A673 (cell line): ENCODE measurements at regions not wholly inside any gene's neighbourhood (a gene's known extent, or its start where the extent isn't known, plus 50 kb on each side); places are given as distances from the start of the nearest gene placed in this dataset.

Experiments
- BruUV-seq: library from RNA; stranded (reverse); fragments of 400-500 nt; replicated peaks from 2 replicates; lab custom pipeline; 2021; lab: Mats Ljungman, UMichigan
- CTCF ChIA-PET: fragments of 300-600 bp; sonication (Branson Sonifier 250); formaldehyde crosslinking; loops from one replicate; lab custom pipeline; 2022; ENCODE audit warnings: antibody characterized with exemption; lab: Charles Lee
- POLR2A ChIA-PET: fragments of 300-600 bp; sonication (Branson Sonifier 250); formaldehyde crosslinking; loops from one replicate; lab custom pipeline; 2022; ENCODE audit warnings: antibody characterized with exemption; ENCODE audit not compliant: low non-redundant PET; lab: Charles Lee
- DNase-seq: peaks from one replicate; pipeline ENCODE4 v3.0.0-alpha.2; 2015; ENCODE audit warnings: low spot score
- H3K27ac ChIP-seq: fragments of 200-600 bp; sonication (generic); 2 replicates; pipeline ENCODE4 v1.5.1; 2016; ENCODE audit warnings: mixed run types, low read depth, mild to moderate bottlenecking, mixed read lengths, antibody characterized with exemption, low read length; ENCODE audit not compliant: poor library complexity, severe bottlenecking
- H3K27me3 ChIP-seq: fragments of 200-600 bp; sonication (generic); replicated peaks from 2 replicates; pipeline ENCODE4 v1.6.1; 2017; ENCODE audit warnings: mixed run types, low read depth, mild to moderate bottlenecking, mixed read lengths, antibody characterized with exemption, low read length; ENCODE audit not compliant: insufficient read depth, poor library complexity
- H3K36me3 ChIP-seq: fragments of 200-600 bp; sonication (generic); 2 replicates; pipeline ENCODE4 v1.6.1; 2016; ENCODE audit warnings: mixed run types, mild to moderate bottlenecking, mixed read lengths, antibody characterized with exemption, low read length; ENCODE audit not compliant: insufficient read depth, poor library complexity, severe bottlenecking
- H3K4me1 ChIP-seq: fragments of 200-600 bp; sonication (generic); 2 replicates; pipeline ENCODE4 v1.6.1; 2017; ENCODE audit warnings: mixed run types, mild to moderate bottlenecking, mixed read lengths, antibody characterized with exemption, low read length; ENCODE audit not compliant: insufficient read depth, poor library complexity, severe bottlenecking
- H3K4me3 ChIP-seq: fragments of 200-600 bp; sonication (generic); 2 replicates; pipeline ENCODE4 v1.5.1; 2016; ENCODE audit warnings: low read depth, mixed run types, mild to moderate bottlenecking, mixed read lengths, low read length; ENCODE audit not compliant: poor library complexity, severe bottlenecking
- H3K9me3 ChIP-seq: fragments of 200-600 bp; sonication (generic); 2 replicates; pipeline ENCODE4 v1.6.1; 2016; ENCODE audit warnings: mixed run types, low read depth, mild to moderate bottlenecking, mixed read lengths, antibody characterized with exemption, low read length; ENCODE audit not compliant: poor library complexity, severe bottlenecking
- CTCF ChIP-seq: fragments of 300-800, 200-600 bp; sonication (generic); conservative IDR thresholded peaks from 2 replicates; pipeline ENCODE4 v1.5.1; 2017; ENCODE audit warnings: low read depth, mild to moderate bottlenecking, antibody characterized with exemption, low read length, moderate library complexity, mixed read lengths
- EZH2 ChIP-seq: fragments of 200-600 bp; sonication (generic); IDR thresholded peaks from 2 replicates; pipeline ENCODE4 v1.6.1; 2017; ENCODE audit warnings: borderline replicate concordance, low read depth, mild to moderate bottlenecking, mixed read lengths, antibody characterized with exemption, low read length; ENCODE audit not compliant: poor library complexity, severe bottlenecking
- intact Hi-C: fragments of 100-400 bp; cut with micrococcal nuclease; formaldehyde crosslinking; loops from one replicate; pipeline ENCODE4 v1.10.0; 2022; ENCODE audit not compliant: unreplicated experiment

GRCh38 chr10:8302565-8302964, 248.1 kb downstream of the GATA3 start:
- Histone ChIP-seq H3K36me3 (no peaks in the 10 kb centered on the region), H3K27me3 (peaks cover 48% of the 10 kb centered on the region), H3K9me3 (no peaks in the 10 kb centered on the region), H3K4me1 (peaks cover 18% of the 10 kb centered on the region), H3K27ac (no peak overlapping the region), H3K4me3 (no peak overlapping the region)
- TF ChIP-seq EZH2 (no peak), CTCF (no peak)
- BruUV-seq = no TSS peak
- intact Hi-C loops = no loop called here
- ChIA-PET CTCF (no interaction called here), POLR2A (no interaction called here)
- no peak for DNase-seq

- Histone ChIP-seq H3K4me1 (peaks cover 2% of the 10 kb centered on the region), H3K9me3 (no peaks in the 10 kb centered on the region), H3K27ac (no peak overlapping the region), H3K27me3 (peaks cover 28% of the 10 kb centered on the region), H3K4me3 (no peak overlapping the region), H3K36me3 (no peaks in the 10 kb centered on the region)
- ChIA-PET CTCF (no interaction called here), POLR2A (no interaction called here)
- no TSS peak for BruUV-seq
- no peak for DNase-seq
- intact Hi-C loops = no loop called here
- TF ChIP-seq EZH2 = no peak
- TF ChIP-seq CTCF = no peak
These were observed 250.4 kb downstream of the GATA3 start for GRCh38 chr10:8304861-8305260.

GRCh38 chr10:8305876-8306652, 251.6 kb downstream of the GATA3 start:
- ChIA-PET POLR2A (no interaction called here), CTCF (no interaction called here)
- intact Hi-C loops = no loop called here
- Histone ChIP-seq H3K4me3 (no peak overlapping the region), H3K36me3 (no peaks in the 10 kb centered on the region), H3K9me3 (no peaks in the 10 kb centered on the region), H3K4me1 (no peaks in the 10 kb centered on the region), H3K27me3 (peaks cover 25% of the 10 kb centered on the region), H3K27ac (no peak overlapping the region)
- DNase-seq = no peak
- no TSS peak for BruUV-seq
- TF ChIP-seq CTCF (no peak), EZH2 (no peak)
